ENCODE measurements at regions not wholly inside any gene's neighbourhood (a gene's known extent, or its start where the extent isn't known, plus 50 kb on each side); places are given as distances from the start of the nearest gene placed in this dataset.
"Not testable (repeated sequence)": the region's sequence is repeated elsewhere in the genome, so short reads cannot be mapped to it uniquely, and the experiment has no call there.

- Histone ChIP-seq H3K9ac (ENCODE audit: low read length) (no peak overlapping the region), H3K36me3 (ENCODE audit: insufficient read depth, low read length) (no peaks in the 10 kb centered on the region), H3K27ac (ENCODE audit: low read depth, low read length) (no peak overlapping the region), H3K4me1 (ENCODE audit: insufficient read depth, low read length) (no peaks in the 10 kb centered on the region), H3K4me3 (ENCODE audit: insufficient read depth, low read depth, low read length) (no peak overlapping the region), H3K79me2 (ENCODE audit: insufficient read depth, low read length) (no peaks in the 10 kb centered on the region), H3K4me2 (ENCODE audit: low read length) (no peak overlapping the region), H3K27me3 (ENCODE audit: insufficient read depth, low read length) (no peaks in the 10 kb centered on the region), H3K9me3 (ENCODE audit: insufficient read depth, low read depth, low read length) (no peaks in the 10 kb centered on the region), H4K20me1 (ENCODE audit: insufficient read depth, low read length) (no peaks in the 10 kb centered on the region), H2AFZ (ENCODE audit: low read depth, low read length) (no peak overlapping the region)
- Mint-ChIP-seq H3K27me3 (ENCODE audit: low read depth, unreplicated experiment) (no peaks in the 10 kb centered on the region), H3K36me3 (ENCODE audit: low read depth, unreplicated experiment) (no peaks in the 10 kb centered on the region), H3K27ac (ENCODE audit: unreplicated experiment) (no peak overlapping the region), H3K9me3 (ENCODE audit: unreplicated experiment) (peaks cover 1% of the 10 kb centered on the region), H3K4me1 (ENCODE audit: low read depth, unreplicated experiment) (peaks cover 3% of the 10 kb centered on the region), H3K4me3 (ENCODE audit: unreplicated experiment) (no peak overlapping the region)
- FAIRE-seq: no peak
- peak; percentile 43 for DNase-seq (ENCODE audit: low read depth)
- no peak for TF ChIP-seq EZH2 (IDR thresholded peaks at IDR 0.05; ENCODE audit: insufficient read depth, low read length)
- no peak for TF ChIP-seq CTCF (IDR thresholded peaks at IDR 0.05; ENCODE audit: insufficient read depth, low read depth, low read length)
Measured at GRCh38 chr12:83700838-83701237, 1014.1 kb downstream of the TMTC2 start.

DNA sequence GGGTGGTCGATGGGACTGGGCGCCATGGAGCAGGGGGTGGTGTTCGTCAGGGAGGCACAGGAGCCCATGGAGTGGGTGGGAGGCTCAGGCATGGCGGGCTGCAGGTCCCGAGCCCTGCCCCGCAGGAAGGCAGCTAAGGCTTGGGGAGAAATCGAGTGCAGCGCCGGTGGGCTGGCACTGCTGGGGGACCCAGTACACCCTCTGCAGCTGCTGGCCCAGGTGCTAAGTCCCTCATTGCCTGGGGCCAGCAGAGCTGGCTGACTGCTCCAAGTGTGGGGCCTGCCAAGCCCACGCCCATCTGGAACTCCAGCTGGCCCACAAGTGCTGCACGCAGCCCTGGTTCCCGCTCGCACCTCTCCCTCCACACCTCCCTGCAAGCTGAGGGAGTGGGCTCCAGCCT is 1009.6 kb downstream of the TMTC2 start:
- H3K27ac Mint-ChIP-seq (ENCODE audit: unreplicated experiment); H4K20me1 ChIP-seq (ENCODE audit: insufficient read depth, low read length); H2AFZ ChIP-seq (ENCODE audit: low read depth, low read length); H3K9me3 ChIP-seq (ENCODE audit: insufficient read depth, low read depth, low read length); H3K27ac ChIP-seq (ENCODE audit: low read depth, low read length); H3K9me3 Mint-ChIP-seq (ENCODE audit: unreplicated experiment); H3K4me1 ChIP-seq (ENCODE audit: insufficient read depth, low read length); H3K4me3 ChIP-seq (ENCODE audit: insufficient read depth, low read depth, low read length); H3K4me3 Mint-ChIP-seq (ENCODE audit: unreplicated experiment); DNase-seq (ENCODE audit: low read depth); FAIRE-seq; H3K79me2 ChIP-seq (ENCODE audit: insufficient read depth, low read length); H3K27me3 ChIP-seq (ENCODE audit: insufficient read depth, low read length); H3K4me1 Mint-ChIP-seq (ENCODE audit: low read depth, unreplicated experiment); H3K36me3 ChIP-seq (ENCODE audit: insufficient read depth, low read length); H3K27me3 Mint-ChIP-seq (ENCODE audit: low read depth, unreplicated experiment); H3K9ac ChIP-seq (ENCODE audit: low read length); H3K36me3 Mint-ChIP-seq (ENCODE audit: low read depth, unreplicated experiment); H3K4me2 ChIP-seq (ENCODE audit: low read length): not testable (repeated sequence)

DNA sequence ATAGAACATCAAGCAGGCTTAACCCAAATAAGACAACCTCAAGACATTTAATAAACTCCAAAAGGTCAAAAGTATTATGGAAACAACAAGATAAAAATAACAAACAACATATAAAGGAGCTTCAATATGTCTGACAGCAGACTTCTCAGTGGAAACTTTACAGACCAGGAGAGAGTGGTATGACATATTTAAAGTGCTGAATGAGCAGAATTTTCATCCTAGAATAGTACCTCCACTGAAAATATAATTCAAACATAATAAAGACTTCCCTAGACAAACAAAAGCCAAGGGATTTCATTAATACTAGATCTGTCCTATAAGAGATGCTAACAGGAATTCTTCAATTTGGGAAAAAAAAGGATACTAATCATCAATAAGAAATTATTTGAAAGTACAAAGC is 1005.0 kb downstream of the TMTC2 start:
- no peaks in the 10 kb centered on the region for H3K4me1 Mint-ChIP-seq (ENCODE audit: low read depth, unreplicated experiment)
- Histone ChIP-seq H3K9ac (ENCODE audit: low read length) (no peak overlapping the region), H3K4me2 (ENCODE audit: low read length) (no peak overlapping the region), H3K4me3 (ENCODE audit: insufficient read depth, low read depth, low read length) (no peak overlapping the region), H3K79me2 (ENCODE audit: insufficient read depth, low read length) (no peaks in the 10 kb centered on the region), H3K27me3 (ENCODE audit: insufficient read depth, low read length) (no peaks in the 10 kb centered on the region), H4K20me1 (ENCODE audit: insufficient read depth, low read length) (no peaks in the 10 kb centered on the region), H3K4me1 (ENCODE audit: insufficient read depth, low read length) (no peaks in the 10 kb centered on the region), H3K27ac (ENCODE audit: low read depth, low read length) (no peak overlapping the region), H3K36me3 (ENCODE audit: insufficient read depth, low read length) (no peaks in the 10 kb centered on the region), H2AFZ (ENCODE audit: low read depth, low read length) (no peak overlapping the region), H3K9me3 (ENCODE audit: insufficient read depth, low read depth, low read length) (no peaks in the 10 kb centered on the region)
- TF ChIP-seq EZH2 (IDR thresholded peaks at IDR 0.05; ENCODE audit: insufficient read depth, low read length) (no peak), CTCF (IDR thresholded peaks at IDR 0.05; ENCODE audit: insufficient read depth, low read depth, low read length) (no peak)
- no peaks in the 10 kb centered on the region for H3K27me3 Mint-ChIP-seq (ENCODE audit: low read depth, unreplicated experiment)
- H3K36me3 Mint-ChIP-seq (ENCODE audit: low read depth, unreplicated experiment): no peaks in the 10 kb centered on the region
- no peak overlapping the region for H3K4me3 Mint-ChIP-seq (ENCODE audit: unreplicated experiment)
- peaks cover 2% of the 10 kb centered on the region for H3K9me3 Mint-ChIP-seq (ENCODE audit: unreplicated experiment)
- DNase-seq (ENCODE audit: low read depth): no peak
- H3K27ac Mint-ChIP-seq (ENCODE audit: unreplicated experiment): no peak overlapping the region
- no peak for FAIRE-seq

All from astrocyte (in vitro differentiated cells and primary cell).